Colonic mucosa (tissue), 4 donors: ENCODE measurements at regions not wholly inside any gene's neighbourhood (a gene's known extent, or its start where the extent isn't known, plus 50 kb on each side); places are given as distances from the start of the nearest gene placed in this dataset.

Experiments used
- DNase-seq: peaks from one replicate; pipeline ENCODE4 v3.0.0-alpha.2; 2020
- H3K27ac ChIP-seq: fragments of 200-600 bp; one replicate; pipeline ENCODE4 v1.8.0; 2021
- H3K27me3 ChIP-seq: fragments of 200-600 bp; one replicate; pipeline ENCODE4 v1.8.0; 2021
- H3K36me3 ChIP-seq: fragments of 200-600 bp; one replicate; pipeline ENCODE4 v1.8.0; 2021
- H3K4me1 ChIP-seq: fragments of 200-600 bp; one replicate; pipeline ENCODE4 v1.8.0; 2021; ENCODE audit warnings: mild to moderate bottlenecking
- H3K4me3 ChIP-seq: fragments of 200-600 bp; one replicate; pipeline ENCODE4 v1.8.0; 2021
- H3K9ac ChIP-seq, 2 donors: one replicate each; pipeline ENCODE4 v1.7.0; 2013; ENCODE audit warnings: control low read depth in 2 of 2, low read depth in 2 of 2, low read length in 2 of 2
- H3K9me3 ChIP-seq: fragments of 200-600 bp; one replicate; pipeline ENCODE4 v1.8.0; 2021
- CTCF ChIP-seq: fragments of 200-600 bp; IDR thresholded peaks from one replicate; pipeline ENCODE4 v1.8.0; 2022; ENCODE audit warnings: antibody characterized with exemption, mild to moderate bottlenecking
- intact Hi-C: fragments of 100-400 bp; cut with DNase I; formaldehyde crosslinking; loops from one replicate; pipeline ENCODE4 v1.14.1; 2022
- donor health status: healthy.
- donor health status: DM: no; HTN: no; CAD: no.
- donor health status: DM: no; HTN: no; CAD: no.

- no peak for DNase-seq
- intact Hi-C loops: no loop called here
- Histone ChIP-seq H3K9me3 (no peaks in the 10 kb centered on the region), H3K27ac (no peak overlapping the region), H3K4me3 (no peak overlapping the region), H3K36me3 (no peaks in the 10 kb centered on the region), H3K9ac (no peak overlapping the region), H3K27me3 (no peaks in the 10 kb centered on the region), H3K4me1 (no peaks in the 10 kb centered on the region)
- no peak for TF ChIP-seq CTCF
Measured at GRCh38 chr9:102521097-102521755, 473.9 kb upstream of the CYLC2 start.

- Histone ChIP-seq H3K4me1 (no peaks in the 10 kb centered on the region), H3K9ac (no peak overlapping the region), H3K27ac (no peak overlapping the region), H3K36me3 (no peaks in the 10 kb centered on the region), H3K9me3 (no peaks in the 10 kb centered on the region), H3K4me3 (no peak overlapping the region), H3K27me3 (no peaks in the 10 kb centered on the region)
- no peak for TF ChIP-seq CTCF
- DNase-seq: no peak
- intact Hi-C loops: no loop called here
Measured at GRCh38 chr9:102519423-102519822, 475.7 kb upstream of the CYLC2 start.

GRCh38 chr9:102518324-102518723 lies 476.8 kb upstream of the CYLC2 start:
- no peaks in the 10 kb centered on the region for H3K36me3 ChIP-seq
- no peak for DNase-seq
- no peak overlapping the region for H3K9ac ChIP-seq
- no peaks in the 10 kb centered on the region for H3K27me3 ChIP-seq
- H3K4me1 ChIP-seq: no peaks in the 10 kb centered on the region
- no peak overlapping the region for H3K27ac ChIP-seq
- H3K9me3 ChIP-seq: no peaks in the 10 kb centered on the region
- no peak overlapping the region for H3K4me3 ChIP-seq
- intact Hi-C loops: no loop called here
- TF ChIP-seq CTCF: no peak

- Histone ChIP-seq H3K9ac (no peak overlapping the region), H3K36me3 (no peaks in the 10 kb centered on the region), H3K27me3 (no peaks in the 10 kb centered on the region), H3K27ac (no peak overlapping the region), H3K4me1 (no peaks in the 10 kb centered on the region), H3K9me3 (no peaks in the 10 kb centered on the region), H3K4me3 (no peak overlapping the region)
- intact Hi-C loops: no loop called here
- TF ChIP-seq CTCF: no peak
- DNase-seq: no peak
Measured at GRCh38 chr9:102514541-102514940, 480.6 kb upstream of the CYLC2 start.

GRCh38 chr9:102507044-102507687 lies 488.0 kb upstream of the CYLC2 start:
- H3K4me3 ChIP-seq: no peak overlapping the region
- H3K36me3 ChIP-seq: no peaks in the 10 kb centered on the region
- no peak for TF ChIP-seq CTCF
- no peak for DNase-seq
- no peak overlapping the region for H3K9ac ChIP-seq
- no peaks in the 10 kb centered on the region for H3K9me3 ChIP-seq
- no peak overlapping the region for H3K27ac ChIP-seq
- H3K4me1 ChIP-seq: no peaks in the 10 kb centered on the region
- intact Hi-C loops: no loop called here
- no peaks in the 10 kb centered on the region for H3K27me3 ChIP-seq
